ENCODE measurements at regions not wholly inside any gene's neighbourhood (a gene's known extent, or its start where the extent isn't known, plus 50 kb on each side); places are given as distances from the start of the nearest gene placed in this dataset.

DNA sequence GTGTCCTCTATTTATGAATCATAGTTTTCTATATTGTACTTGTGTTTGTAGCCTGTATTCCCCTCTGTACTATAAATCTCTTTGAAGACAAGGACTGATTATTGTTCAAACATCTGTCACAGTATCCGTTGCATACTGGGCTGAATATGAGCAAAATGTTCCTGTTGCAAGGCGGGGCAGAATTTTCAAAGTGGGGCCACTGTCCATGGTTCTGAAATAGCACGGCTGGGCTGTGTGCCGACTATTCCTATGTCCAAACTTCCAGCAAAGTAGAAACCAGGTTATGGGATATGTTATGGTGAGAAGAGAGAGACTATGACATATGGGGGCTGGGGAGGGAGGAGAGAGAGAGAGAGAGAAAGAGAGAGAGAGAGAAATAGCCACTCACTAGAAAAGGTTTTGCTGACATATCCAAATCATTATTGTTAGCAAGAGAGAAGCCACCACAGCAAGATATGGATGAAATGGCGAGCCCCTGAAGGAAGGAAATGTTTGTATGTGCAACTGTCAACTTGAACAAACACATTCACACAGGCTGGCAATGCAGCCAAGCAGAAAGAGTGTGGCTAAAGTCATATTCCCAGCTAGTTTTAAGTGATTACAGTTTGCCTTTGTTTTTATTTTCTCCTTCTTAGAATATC, 107.0 kb upstream of the GPR12 start:
- no peak for TF ChIP-seq ARNTL (CRISPR knock-in tag; IDR thresholded peaks at IDR 0.05; ENCODE audit: borderline replicate concordance, low read depth)
- TF ChIP-seq ZNF70 (CRISPR knock-in tag; IDR thresholded peaks at IDR 0.05), result no peak
- no peak for TF ChIP-seq ZNF565 (CRISPR knock-in tag; conservative IDR thresholded peaks at IDR 0.05; ENCODE audit: low read depth)
- TF ChIP-seq BACH2 (CRISPR knock-in tag; IDR thresholded peaks at IDR 0.05; ENCODE audit: borderline replicate concordance), result no peak
- TF ChIP-seq ISL1 (CRISPR knock-in tag; IDR thresholded peaks at IDR 0.05), result no peak
- TF ChIP-seq TCF4 (CRISPR knock-in tag; IDR thresholded peaks at IDR 0.05; ENCODE audit: borderline replicate concordance), result no peak
- no peak for TF ChIP-seq PPARA (CRISPR knock-in tag; IDR thresholded peaks at IDR 0.05; ENCODE audit: borderline replicate concordance)
- TF ChIP-seq, protein P1, sequence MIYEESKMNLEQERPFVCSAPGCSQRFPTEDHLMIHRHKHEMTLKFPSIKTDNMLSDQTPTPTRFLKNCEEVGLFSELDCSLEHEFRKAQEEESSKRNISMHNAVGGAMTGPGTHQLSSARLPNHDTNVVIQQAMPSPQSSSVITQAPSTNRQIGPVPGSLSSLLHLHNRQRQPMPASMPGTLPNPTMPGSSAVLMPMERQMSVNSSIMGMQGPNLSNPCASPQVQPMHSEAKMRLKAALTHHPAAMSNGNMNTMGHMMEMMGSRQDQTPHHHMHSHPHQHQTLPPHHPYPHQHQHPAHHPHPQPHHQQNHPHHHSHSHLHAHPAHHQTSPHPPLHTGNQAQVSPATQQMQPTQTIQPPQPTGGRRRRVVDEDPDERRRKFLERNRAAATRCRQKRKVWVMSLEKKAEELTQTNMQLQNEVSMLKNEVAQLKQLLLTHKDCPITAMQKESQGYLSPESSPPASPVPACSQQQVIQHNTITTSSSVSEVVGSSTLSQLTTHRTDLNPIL (CRISPR knock-in tag; IDR thresholded peaks at IDR 0.05; ENCODE audit: low read depth), result no peak
- TF ChIP-seq, protein P2, sequence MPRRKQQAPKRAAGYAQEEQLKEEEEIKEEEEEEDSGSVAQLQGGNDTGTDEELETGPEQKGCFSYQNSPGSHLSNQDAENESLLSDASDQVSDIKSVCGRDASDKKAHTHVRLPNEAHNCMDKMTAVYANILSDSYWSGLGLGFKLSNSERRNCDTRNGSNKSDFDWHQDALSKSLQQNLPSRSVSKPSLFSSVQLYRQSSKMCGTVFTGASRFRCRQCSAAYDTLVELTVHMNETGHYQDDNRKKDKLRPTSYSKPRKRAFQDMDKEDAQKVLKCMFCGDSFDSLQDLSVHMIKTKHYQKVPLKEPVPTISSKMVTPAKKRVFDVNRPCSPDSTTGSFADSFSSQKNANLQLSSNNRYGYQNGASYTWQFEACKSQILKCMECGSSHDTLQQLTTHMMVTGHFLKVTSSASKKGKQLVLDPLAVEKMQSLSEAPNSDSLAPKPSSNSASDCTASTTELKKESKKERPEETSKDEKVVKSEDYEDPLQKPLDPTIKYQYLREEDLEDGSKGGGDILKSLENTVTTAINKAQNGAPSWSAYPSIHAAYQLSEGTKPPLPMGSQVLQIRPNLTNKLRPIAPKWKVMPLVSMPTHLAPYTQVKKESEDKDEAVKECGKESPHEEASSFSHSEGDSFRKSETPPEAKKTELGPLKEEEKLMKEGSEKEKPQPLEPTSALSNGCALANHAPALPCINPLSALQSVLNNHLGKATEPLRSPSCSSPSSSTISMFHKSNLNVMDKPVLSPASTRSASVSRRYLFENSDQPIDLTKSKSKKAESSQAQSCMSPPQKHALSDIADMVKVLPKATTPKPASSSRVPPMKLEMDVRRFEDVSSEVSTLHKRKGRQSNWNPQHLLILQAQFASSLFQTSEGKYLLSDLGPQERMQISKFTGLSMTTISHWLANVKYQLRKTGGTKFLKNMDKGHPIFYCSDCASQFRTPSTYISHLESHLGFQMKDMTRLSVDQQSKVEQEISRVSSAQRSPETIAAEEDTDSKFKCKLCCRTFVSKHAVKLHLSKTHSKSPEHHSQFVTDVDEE (CRISPR knock-in tag; IDR thresholded peaks at IDR 0.05), result no peak
- TF ChIP-seq SNAI2 (CRISPR knock-in tag; IDR thresholded peaks at IDR 0.05), result no peak
- ATAC-seq, result no peak

- ATAC-seq, result no peak
- TF ChIP-seq SNAI2 (CRISPR knock-in tag; IDR thresholded peaks at IDR 0.05) (no peak), ZFP30 (CRISPR knock-in tag; IDR thresholded peaks at IDR 0.05) (no peak), CSDC2 (CRISPR knock-in tag; IDR thresholded peaks at IDR 0.05) (no peak), ZFP3 (CRISPR knock-in tag; IDR thresholded peaks at IDR 0.05) (no peak), TOX (CRISPR knock-in tag; IDR thresholded peaks at IDR 0.05; ENCODE audit: borderline replicate concordance) (no peak), ESRRG (CRISPR knock-in tag; IDR thresholded peaks at IDR 0.05) (no peak), ARNTL (CRISPR knock-in tag; IDR thresholded peaks at IDR 0.05; ENCODE audit: borderline replicate concordance, low read depth) (no peak), RARB (CRISPR knock-in tag; IDR thresholded peaks at IDR 0.05) (no peak), PATZ1 (CRISPR knock-in tag; IDR thresholded peaks at IDR 0.05; ENCODE audit: borderline replicate concordance) (no peak), ZNF70 (CRISPR knock-in tag; IDR thresholded peaks at IDR 0.05) (no peak), CSRNP3 (CRISPR knock-in tag; IDR thresholded peaks at IDR 0.05) (no peak), ZC3H10 (CRISPR knock-in tag; IDR thresholded peaks at IDR 0.05) (no peak), ISL1 (CRISPR knock-in tag; IDR thresholded peaks at IDR 0.05) (no peak), PPARA (CRISPR knock-in tag; IDR thresholded peaks at IDR 0.05; ENCODE audit: borderline replicate concordance) (no peak), BACH2 (CRISPR knock-in tag; IDR thresholded peaks at IDR 0.05; ENCODE audit: borderline replicate concordance) (no peak), ZNF565 (CRISPR knock-in tag; conservative IDR thresholded peaks at IDR 0.05; ENCODE audit: low read depth) (no peak)
- TF ChIP-seq, protein P3, sequence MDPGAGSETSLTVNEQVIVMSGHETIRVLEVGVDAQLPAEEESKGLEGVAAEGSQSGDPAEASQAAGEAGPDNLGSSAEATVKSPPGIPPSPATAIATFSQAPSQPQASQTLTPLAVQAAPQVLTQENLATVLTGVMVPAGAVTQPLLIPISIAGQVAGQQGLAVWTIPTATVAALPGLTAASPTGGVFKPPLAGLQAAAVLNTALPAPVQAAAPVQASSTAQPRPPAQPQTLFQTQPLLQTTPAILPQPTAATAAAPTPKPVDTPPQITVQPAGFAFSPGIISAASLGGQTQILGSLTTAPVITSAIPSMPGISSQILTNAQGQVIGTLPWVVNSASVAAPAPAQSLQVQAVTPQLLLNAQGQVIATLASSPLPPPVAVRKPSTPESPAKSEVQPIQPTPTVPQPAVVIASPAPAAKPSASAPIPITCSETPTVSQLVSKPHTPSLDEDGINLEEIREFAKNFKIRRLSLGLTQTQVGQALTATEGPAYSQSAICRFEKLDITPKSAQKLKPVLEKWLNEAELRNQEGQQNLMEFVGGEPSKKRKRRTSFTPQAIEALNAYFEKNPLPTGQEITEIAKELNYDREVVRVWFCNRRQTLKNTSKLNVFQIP (CRISPR knock-in tag; IDR thresholded peaks at IDR 0.05; ENCODE audit: borderline replicate concordance, low read depth), result no peak
Observed at GRCh38 chr13:26864576-26864975, 104.0 kb upstream of the GPR12 start.

DNA sequence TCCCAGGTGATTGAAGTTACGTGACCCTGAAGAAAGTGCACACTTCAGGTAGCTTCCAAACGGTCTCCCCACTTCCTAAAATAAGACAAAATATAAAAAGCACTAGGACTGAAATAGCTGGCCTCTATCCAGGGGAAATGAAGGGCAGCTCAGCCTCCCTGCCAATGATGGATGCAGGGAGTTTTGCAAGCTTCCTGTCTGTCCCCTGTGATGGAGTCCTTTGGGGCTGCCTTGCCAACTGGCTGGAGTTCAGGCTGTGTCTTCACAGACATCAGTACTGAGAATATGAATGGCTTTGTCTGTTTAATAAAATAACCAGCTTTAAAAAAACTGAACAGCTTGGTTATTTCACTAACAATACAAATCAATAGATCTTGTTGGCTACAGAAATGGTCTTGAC, 101.4 kb upstream of the GPR12 start:
- ATAC-seq, result no peak
- TF ChIP-seq ZNF8 (CRISPR knock-in tag; IDR thresholded peaks at IDR 0.05), result no peak
- TF ChIP-seq CSRNP3 (CRISPR knock-in tag; IDR thresholded peaks at IDR 0.05), result no peak
- TF ChIP-seq, protein P2 (CRISPR knock-in tag; IDR thresholded peaks at IDR 0.05), result no peak
- no peak for TF ChIP-seq ZC3H10 (CRISPR knock-in tag; IDR thresholded peaks at IDR 0.05)
- TF ChIP-seq PATZ1 (CRISPR knock-in tag; IDR thresholded peaks at IDR 0.05; ENCODE audit: borderline replicate concordance), result no peak
- no peak for TF ChIP-seq RARB (CRISPR knock-in tag; IDR thresholded peaks at IDR 0.05)
- TF ChIP-seq SNAI2 (CRISPR knock-in tag; IDR thresholded peaks at IDR 0.05), result no peak

Data from SK-N-SH treated with all-trans-retinoic acid at 6 μM for 48 hours (cell line).